Caco-2 (cell line): ENCODE measurements at regions not wholly inside any gene's neighbourhood (a gene's known extent, or its start where the extent isn't known, plus 50 kb on each side); places are given as distances from the start of the nearest gene placed in this dataset.

ENCODE experiments used
- BruUV-seq: library from RNA; stranded (reverse); fragments of 400-500 nt; replicated peaks from 2 replicates; lab custom pipeline; 2021; lab: Mats Ljungman, UMichigan
- CTCF ChIA-PET: fragments of 300-600 bp; sonication (Branson Sonifier 250); formaldehyde crosslinking; loops from one replicate; lab custom pipeline; 2022; ENCODE audit warnings: antibody characterized with exemption; lab: Charles Lee
- POLR2A ChIA-PET: fragments of 300-600 bp; sonication (Branson Sonifier 250); formaldehyde crosslinking; loops from one replicate; lab custom pipeline; 2022; ENCODE audit warnings: antibody characterized with exemption; lab: Charles Lee
- DNase-seq, 2 experiments: peaks; one replicate each; pipeline versions ENCODE4 v3.0.0 to v3.0.0-alpha.2; 2020 to 2022
- H3K27me3 ChIP-seq: replicated peaks from 2 replicates; pipeline ENCODE4 v1.6.0; 2011; ENCODE audit warnings: low read length; ENCODE audit not compliant: control insufficient read depth, insufficient read depth
- H3K36me3 ChIP-seq: 2 replicates; pipeline ENCODE4 v1.5.1; 2011; ENCODE audit warnings: low read length; ENCODE audit not compliant: control insufficient read depth, insufficient read depth
- H3K4me1 ChIP-seq: fragments of 250-450 bp; sonication (Bioruptor Pico); 2 replicates; pipeline ENCODE4 v1.5.1; 2020; ENCODE audit warnings: mild to moderate bottlenecking
- H3K4me3 ChIP-seq: 2 replicates; pipeline ENCODE4 v1.5.1; 2011; ENCODE audit warnings: low read depth, mild to moderate bottlenecking, control low read depth, low read length
- H3K9me3 ChIP-seq: fragments of 250-450 bp; sonication (Bioruptor Pico); 2 replicates; pipeline ENCODE4 v1.5.1; 2020; ENCODE audit warnings: mild to moderate bottlenecking, moderate library complexity
- H3K27ac Mint-ChIP-seq: one replicate; pipeline ENCODE4 v1.8.0; 2022; ENCODE audit warnings: mixed read lengths; ENCODE audit not compliant: unreplicated experiment
- H3K27me3 Mint-ChIP-seq: one replicate; pipeline ENCODE4 v1.8.0; 2022; ENCODE audit warnings: mixed read lengths; ENCODE audit not compliant: insufficient read depth, unreplicated experiment
- H3K36me3 Mint-ChIP-seq: one replicate; pipeline ENCODE4 v1.8.0; 2022; ENCODE audit warnings: mild to moderate bottlenecking, mixed read lengths; ENCODE audit not compliant: insufficient read depth, unreplicated experiment
- H3K4me1 Mint-ChIP-seq: one replicate; pipeline ENCODE4 v1.8.0; 2022; ENCODE audit warnings: low read depth, mixed read lengths; ENCODE audit not compliant: unreplicated experiment
- H3K4me3 Mint-ChIP-seq: one replicate; pipeline ENCODE4 v1.8.0; 2022; ENCODE audit warnings: mild to moderate bottlenecking, moderate library complexity, mixed read lengths; ENCODE audit not compliant: unreplicated experiment
- H3K9me3 Mint-ChIP-seq: one replicate; pipeline ENCODE4 v1.8.0; 2022; ENCODE audit warnings: mixed read lengths; ENCODE audit not compliant: unreplicated experiment
- CTCF ChIP-seq, 2 experiments: fragments of 200-600 bp in 1 of 2; IDR thresholded peaks; 1 replicate in 1 of 2; 2 replicates in 1 of 2; pipeline versions ENCODE4 v1.5.1 to v1.8.0; 2011 to 2022; ENCODE audit warnings: antibody characterized with exemption in 1 of 2, control low read depth in 1 of 2, inconsistent platforms in 1 of 2, low read depth in 1 of 2, low read length in 1 of 2, mild to moderate bottlenecking in 1 of 2, moderate library complexity in 1 of 2; ENCODE audit not compliant: insufficient read depth in 1 of 2, severe bottlenecking in 1 of 2, unreplicated experiment in 1 of 2
- intact Hi-C: fragments of 100-400 bp; cut with micrococcal nuclease; formaldehyde crosslinking; loops from one replicate; pipeline ENCODE4 v1.10.0; 2022; ENCODE audit not compliant: unreplicated experiment

GRCh38 chr1:113219828-113220227, 146.8 kb downstream of the LRIG2 start:
- DNase-seq, result no peak
- Mint-ChIP-seq H3K27ac (peak overlapping the region; percentile 75), H3K4me3 (no peak overlapping the region), H3K27me3 (no peaks in the 10 kb centered on the region), H3K36me3 (no peaks in the 10 kb centered on the region), H3K9me3 (peaks cover 16% of the 10 kb centered on the region), H3K4me1 (peaks cover 34% of the 10 kb centered on the region)
- Histone ChIP-seq H3K9me3 (peaks cover 5% of the 10 kb centered on the region; the same call in 1 of the 2 replicates), H3K27me3 (no peaks in the 10 kb centered on the region), H3K4me1 (peaks cover 39% of the 10 kb centered on the region), H3K36me3 (no peaks in the 10 kb centered on the region), H3K4me3 (no peak overlapping the region)
- ChIA-PET POLR2A (no interaction called here), CTCF (interaction anchor here (0.8 kb wide), 1 partner anchor 13 kb away, joined by 4 read pairs; no protein-coding TSS in a partner anchor)
- no peak for TF ChIP-seq CTCF (IDR thresholded peaks at IDR 0.05; ENCODE audit: insufficient read depth in 1 of 2, low read depth in 1 of 2, low read length in 1 of 2, severe bottlenecking in 1 of 2, unreplicated experiment in 1 of 2)
- no TSS peak for BruUV-seq
- intact Hi-C loops, result loop anchor here (2.0 to 5.0 kb wide), 3 partner anchors 13 to 171 kb away; partner anchors contain the start of gene MAGI3

- H3K27me3 ChIP-seq, result no peaks in the 10 kb centered on the region
- no peak overlapping the region for H3K4me3 ChIP-seq
- TF ChIP-seq CTCF (IDR thresholded peaks at IDR 0.05; ENCODE audit: insufficient read depth in 1 of 2, low read depth in 1 of 2, low read length in 1 of 2, severe bottlenecking in 1 of 2, unreplicated experiment in 1 of 2), result no peak
- Mint-ChIP-seq H3K4me3 (no peak overlapping the region), H3K9me3 (no peaks in the 10 kb centered on the region), H3K4me1 (peaks cover 18% of the 10 kb centered on the region), H3K27me3 (no peaks in the 10 kb centered on the region), H3K36me3 (no peaks in the 10 kb centered on the region), H3K27ac (no peak overlapping the region)
- peaks cover 19% of the 10 kb centered on the region for H3K4me1 ChIP-seq
- H3K9me3 ChIP-seq, result no peaks in the 10 kb centered on the region
- no TSS peak for BruUV-seq
- ChIA-PET POLR2A (no interaction called here), CTCF (no interaction called here)
- intact Hi-C loops, result no loop called here
- no peaks in the 10 kb centered on the region for H3K36me3 ChIP-seq
- no peak for DNase-seq
Measured at GRCh38 chr1:113223040-113223439, 150.0 kb downstream of the LRIG2 start.

- intact Hi-C loops, result no loop called here
- Mint-ChIP-seq H3K27ac (no peak overlapping the region), H3K4me3 (no peak overlapping the region), H3K36me3 (no peaks in the 10 kb centered on the region), H3K4me1 (peaks cover 12% of the 10 kb centered on the region), H3K9me3 (no peaks in the 10 kb centered on the region), H3K27me3 (no peaks in the 10 kb centered on the region)
- ChIA-PET CTCF (no interaction called here), POLR2A (interaction anchor here (0.6 kb wide), 1 partner anchor 150 kb away, joined by 4 read pairs; no protein-coding TSS in a partner anchor)
- Histone ChIP-seq H3K4me3 (no peak overlapping the region), H3K9me3 (no peaks in the 10 kb centered on the region), H3K4me1 (peaks cover 14% of the 10 kb centered on the region), H3K27me3 (no peaks in the 10 kb centered on the region), H3K36me3 (no peaks in the 10 kb centered on the region)
- DNase-seq, result no peak
- BruUV-seq, result no TSS peak
- TF ChIP-seq CTCF (IDR thresholded peaks at IDR 0.05; ENCODE audit: insufficient read depth in 1 of 2, low read depth in 1 of 2, low read length in 1 of 2, severe bottlenecking in 1 of 2, unreplicated experiment in 1 of 2), result no peak
Measured at GRCh38 chr1:113223546-113223945, 150.5 kb downstream of the LRIG2 start.
